Mesenteric fat pad (tissue), 1 donor: ENCODE measurements at regions not wholly inside any gene's neighbourhood (a gene's known extent, or its start where the extent isn't known, plus 50 kb on each side); places are given as distances from the start of the nearest gene placed in this dataset.

Source experiments
- DNase-seq: peaks from one replicate; pipeline ENCODE4 v3.0.0-alpha.2; 2020; ENCODE audit warnings: low spot score
- donor health status: DM: yes; HTN: yes; CAD: no.

DNA sequence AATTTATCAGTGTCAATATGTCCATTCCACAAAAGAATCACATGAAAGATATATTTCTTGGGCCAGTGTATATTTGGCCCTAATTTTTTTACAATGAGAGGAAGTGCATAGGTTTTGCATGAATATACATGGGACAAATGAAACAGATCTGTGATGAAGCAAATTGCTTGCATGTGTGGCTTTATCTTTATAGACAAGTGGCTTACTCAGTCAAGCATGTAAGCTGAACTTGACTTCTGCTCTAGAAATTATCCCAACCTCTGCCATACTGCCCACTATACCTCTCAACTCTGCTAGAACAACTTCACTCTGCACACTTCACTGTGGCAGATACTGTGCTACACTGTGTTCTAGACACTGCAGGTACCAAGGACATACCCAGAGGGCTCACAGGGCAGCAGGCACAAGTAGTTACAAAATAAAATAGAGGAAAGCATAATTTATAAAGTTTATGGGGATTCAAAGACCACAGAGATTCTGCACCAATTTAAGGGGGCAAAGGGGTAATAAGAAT lies 349.2 kb upstream of the HSF2 start:
- no peak for DNase-seq

DNA sequence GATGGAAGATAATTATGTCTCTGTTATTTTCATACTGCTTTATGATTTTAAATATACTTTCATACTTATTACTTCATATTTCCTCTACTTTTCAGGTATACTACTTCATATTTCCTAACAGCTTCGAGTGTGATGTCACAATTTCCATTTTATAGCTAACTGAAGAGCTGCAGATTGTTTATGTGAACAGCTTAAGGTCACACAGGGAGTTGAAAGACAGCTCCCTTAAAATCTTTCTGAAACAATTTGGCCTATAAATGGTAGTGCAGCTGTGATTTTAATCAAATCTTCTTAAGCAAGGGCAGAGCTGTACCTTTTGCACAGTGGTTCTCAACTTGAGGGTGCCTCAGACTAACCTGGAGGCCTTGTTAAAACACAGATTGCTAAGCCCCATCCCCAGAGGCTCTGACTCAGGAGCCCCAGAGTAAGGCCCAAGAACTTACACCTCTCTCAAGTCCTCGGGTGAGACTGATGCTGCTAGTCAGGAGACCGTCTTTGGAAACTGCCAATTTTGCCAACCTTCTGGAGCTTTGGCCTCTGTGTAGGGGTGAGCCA lies 347.0 kb upstream of the HSF2 start:
- DNase-seq: no peak

DNA sequence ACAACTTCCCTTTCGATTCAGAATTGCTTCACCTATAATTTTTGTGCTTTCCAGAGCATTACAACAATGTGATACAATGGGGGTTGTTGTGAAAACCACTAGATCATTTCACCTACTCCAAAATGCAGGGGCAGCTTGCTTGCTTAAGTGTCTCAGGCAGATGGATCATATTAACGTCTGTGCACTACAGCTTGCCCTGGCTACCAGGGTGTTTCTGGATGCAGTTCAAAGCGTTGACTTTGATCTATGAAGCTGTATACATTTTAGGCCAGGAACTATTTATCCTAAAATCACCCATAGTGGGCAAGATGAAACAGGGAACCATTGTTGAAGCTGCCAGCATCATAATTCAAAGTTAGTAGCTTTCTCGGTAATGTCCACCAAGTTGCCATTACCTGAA lies 339.5 kb upstream of the HSF2 start:
- DNase-seq: no peak

DNA sequence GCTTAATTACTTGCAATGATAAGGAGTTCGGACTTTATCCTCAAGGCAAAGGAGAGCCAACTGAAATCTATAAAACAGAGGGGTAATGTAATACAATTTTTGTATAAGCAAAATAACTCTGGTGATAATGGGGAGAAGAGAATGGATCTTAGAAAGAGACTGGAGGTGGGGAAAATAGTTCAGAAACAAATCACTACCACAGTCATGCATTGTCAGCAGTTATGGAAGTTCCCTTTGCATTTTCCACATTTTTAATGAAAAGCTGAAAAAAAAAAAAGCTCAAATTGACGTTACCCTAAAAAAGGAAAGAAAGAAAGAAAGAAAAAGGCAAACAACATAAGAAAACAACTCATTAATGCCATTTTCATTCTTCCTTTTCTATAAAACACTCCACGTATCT lies 337.6 kb upstream of the HSF2 start:
- no peak for DNase-seq

DNA sequence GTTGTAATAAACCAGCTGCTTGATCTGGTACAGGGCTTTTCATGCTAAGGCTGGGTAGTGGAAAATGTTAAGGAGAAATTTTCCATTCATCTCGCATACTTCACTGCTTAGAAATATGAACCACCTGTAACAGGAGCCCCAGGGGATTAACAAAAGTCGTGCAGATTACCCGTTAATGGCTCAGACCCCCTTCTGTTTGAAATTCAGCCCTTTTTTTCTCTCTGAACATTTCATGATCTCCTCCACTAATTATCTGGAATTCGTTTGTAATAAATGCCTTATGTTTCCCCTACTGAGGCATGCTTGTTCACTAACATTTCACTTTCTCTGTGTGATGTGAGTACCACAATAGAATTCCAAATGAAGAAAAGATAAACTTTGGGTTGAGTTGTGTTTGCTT lies 336.4 kb upstream of the HSF2 start:
- no peak for DNase-seq

DNA sequence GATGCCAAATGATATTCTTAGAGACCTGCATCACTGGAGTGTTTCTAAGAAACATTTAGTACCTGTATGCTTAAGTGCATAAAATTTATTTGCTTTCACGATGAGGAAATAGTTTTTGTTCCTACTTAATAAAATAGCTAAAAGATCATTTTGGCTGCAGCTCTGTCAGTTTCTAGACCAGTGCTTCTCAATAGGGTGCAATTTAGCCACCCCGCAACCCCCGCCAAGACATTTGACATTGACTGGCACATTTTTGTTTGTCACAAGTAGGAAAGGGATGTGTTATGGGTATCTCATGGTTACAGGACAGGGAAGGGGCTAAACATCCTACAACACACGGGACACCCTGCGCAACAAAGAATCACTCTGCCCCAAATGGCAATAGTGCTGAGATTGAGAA lies 335.7 kb upstream of the HSF2 start:
- DNase-seq: no peak

DNA sequence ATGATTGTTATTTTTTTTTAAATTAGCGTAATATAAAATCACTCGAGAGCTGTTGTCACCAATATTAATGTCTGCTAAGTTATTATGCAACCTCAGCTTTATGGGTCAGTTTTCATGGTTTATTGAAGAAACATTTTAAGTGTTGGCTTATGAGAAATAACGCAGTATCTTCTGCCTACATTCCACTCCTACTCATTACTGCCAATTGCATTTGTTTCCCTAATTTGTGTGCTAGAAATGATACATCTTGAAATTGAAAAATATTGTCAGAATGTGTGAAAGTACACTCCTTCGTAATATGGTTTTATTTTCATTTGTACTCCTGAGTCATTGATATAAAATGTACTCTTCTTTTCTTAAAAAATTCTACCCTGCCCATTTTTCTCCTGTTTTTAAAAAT lies 333.3 kb upstream of the HSF2 start:
- no peak for DNase-seq

DNA sequence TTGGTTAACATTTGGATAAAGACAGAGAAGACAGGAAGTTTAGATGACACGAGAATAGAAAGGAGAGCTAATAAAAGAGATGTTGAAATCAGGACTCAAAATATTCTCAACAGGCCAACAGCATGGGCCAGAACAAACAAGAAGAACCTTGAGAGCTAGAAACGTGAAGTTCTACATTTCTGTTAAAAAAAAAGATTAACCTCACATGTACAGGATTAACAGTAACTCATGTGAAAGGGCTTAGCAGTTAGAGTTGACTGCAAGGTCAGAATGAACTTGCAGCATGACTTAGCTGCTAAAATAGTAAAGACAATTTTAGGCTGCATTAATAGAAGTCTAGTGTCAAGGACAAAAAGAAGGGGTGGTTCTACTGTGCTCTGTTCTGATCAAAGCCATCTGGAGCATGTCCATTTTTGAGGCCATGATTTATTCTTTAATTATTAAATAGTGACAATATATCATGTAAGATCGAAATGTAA lies 331.1 kb upstream of the HSF2 start:
- DNase-seq: no peak

DNA sequence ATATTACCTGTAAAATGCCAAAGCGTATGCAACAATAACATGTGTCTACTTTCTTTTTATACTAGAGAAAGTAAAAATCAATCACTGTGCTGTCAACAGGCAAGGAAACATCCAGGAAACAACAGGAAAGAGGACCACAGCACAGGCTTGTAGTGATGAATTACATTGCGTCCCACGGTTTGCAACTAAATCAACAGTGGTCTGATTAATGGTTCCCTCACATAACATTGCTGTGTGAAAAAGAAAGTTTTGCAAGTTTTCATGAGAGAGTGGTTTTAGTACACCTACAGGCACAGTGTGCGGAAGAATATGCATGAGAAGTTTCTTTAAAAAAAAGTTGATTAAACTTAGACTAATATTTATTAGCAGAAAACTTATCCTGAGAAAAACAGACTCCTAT lies 329.5 kb upstream of the HSF2 start:
- no peak for DNase-seq

DNA sequence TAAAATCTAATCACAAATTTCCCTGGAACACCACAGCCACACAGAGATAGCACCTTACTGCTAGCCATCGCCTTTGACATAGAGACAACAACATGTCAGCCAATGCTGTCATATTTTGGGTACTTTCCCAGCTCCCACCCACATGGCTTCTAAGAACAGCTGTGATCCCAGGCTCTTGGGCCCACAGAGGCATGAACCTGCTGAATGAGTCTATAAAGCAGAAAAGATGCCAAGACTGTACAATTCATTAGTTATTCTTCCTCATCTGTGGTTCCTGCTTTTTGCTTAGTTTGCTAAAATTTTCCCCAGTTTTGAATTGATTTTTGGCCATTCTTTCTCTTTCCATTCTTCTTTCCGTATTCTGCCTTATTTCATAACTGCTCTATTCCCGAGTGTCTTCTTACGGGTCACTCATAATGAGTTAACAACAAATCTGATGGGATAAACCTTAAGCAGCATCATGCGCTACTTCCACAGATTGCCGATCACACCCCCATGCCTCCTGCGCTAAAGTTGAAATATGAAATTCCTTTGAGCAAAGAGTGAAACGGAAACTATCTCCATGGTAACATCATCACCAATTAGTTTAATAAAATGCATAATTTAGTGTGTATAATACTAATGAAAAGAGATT lies 327.3 kb upstream of the HSF2 start:
- DNase-seq: no peak

DNA sequence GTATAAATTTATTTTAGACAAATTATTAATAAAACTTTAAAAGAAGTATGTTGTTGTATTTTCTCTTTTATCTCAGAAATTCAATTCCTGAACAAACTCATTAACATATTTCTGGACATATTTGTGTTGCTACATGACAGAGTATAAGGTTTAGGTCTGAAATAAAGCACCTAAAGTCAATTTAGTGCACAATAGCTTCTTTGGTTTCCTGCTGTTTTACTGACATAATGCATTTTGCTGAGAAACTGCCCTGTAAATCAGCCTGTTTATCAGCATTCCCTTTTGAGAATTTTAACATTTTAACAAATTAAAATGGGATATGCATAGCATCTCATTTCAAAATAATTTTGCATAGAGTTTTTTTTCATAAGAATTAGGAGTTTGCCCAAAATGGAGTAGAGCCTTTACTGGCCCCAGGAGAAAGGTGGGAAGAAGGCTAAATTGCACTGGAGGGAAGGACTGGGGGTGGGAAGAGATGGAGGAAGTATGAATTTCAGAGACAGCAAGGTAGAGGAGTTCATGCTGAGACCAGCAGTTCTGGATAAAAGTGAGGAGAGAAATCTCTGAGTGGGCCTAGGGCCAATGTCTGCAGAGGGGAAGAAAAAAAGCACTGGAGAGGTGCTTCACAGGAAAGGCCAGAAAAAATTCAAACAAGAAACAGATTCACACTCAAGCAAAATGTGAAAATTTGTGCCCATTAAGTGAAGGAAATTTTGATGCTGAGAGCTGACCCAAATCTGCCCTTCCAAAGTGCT lies 324.2 kb upstream of the HSF2 start:
- DNase-seq: no peak

DNA sequence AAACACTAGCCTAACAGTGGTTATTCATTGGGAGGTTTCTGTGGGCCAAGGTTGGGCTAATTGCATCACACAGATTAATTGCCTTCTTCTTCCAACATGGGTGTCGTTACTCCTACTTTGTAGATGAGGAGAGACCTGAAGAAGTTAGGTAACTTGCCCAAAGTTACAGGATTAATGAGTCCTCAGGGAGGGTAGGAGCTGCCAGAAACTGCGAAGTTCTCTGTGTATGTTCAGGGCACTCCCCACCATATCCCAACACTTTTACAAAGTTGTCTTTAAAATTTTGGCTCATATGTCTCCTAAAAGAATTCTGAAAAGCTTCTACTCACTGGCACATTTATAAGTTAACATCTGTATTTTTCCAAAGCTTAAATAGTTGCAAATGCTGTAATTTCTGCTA lies 323.5 kb upstream of the HSF2 start:
- no peak for DNase-seq

DNA sequence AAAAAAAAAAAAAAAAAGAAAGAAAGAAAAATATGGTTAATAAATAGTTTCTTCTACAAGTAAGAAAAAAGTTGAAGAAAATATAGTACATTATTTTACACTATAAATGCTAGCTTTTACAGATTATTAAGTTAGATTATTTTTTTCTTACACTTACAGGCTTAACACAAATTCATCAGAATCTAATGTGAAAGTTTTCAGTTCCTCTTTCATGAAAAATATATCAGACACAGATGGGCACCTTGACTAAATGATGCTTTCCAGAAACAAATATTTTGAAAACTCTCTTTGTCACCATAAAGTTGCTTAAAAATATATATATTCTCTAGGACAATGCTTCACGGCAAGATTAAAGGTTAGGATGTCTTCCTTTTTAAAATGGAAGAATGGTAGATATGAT lies 321.8 kb upstream of the HSF2 start:
- no peak for DNase-seq

DNA sequence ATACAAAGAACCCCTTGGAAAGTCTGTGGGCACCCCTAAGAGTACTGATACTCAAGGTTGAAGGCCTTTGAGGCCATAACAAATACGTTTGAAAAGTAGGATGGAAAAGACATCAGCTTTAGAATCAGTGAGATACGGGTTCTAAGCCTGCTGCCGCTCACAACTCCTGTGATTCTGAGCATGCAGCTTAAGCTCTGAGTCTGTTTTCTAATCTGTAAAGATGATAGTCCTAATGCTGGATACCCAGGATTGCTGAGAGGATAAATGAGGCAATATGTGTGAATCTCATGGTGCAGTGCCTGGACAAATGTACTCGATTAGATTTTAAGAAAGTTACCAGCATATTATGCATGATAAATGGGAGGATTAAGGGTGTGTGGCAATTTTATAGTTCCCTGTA lies 321.0 kb upstream of the HSF2 start:
- no peak for DNase-seq

DNA sequence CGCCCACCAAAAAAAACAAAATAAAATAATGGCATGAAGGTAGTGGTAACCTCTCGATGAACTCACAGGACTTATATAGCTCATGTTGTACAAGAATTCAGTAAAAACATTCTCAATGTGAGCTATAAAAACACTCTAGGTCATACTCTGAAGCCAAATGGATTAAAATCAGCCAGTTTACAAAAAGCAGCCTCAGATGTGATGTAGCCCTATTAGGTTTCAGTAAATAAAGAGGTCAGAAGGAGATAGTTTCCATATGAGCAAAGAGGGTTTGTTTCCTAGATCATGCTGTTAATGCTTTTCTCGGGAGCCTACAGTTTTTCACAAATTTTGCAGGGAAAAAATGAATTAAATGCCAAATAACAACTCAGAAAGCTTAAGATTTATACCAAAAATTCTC lies 319.5 kb upstream of the HSF2 start:
- no peak for DNase-seq

DNA sequence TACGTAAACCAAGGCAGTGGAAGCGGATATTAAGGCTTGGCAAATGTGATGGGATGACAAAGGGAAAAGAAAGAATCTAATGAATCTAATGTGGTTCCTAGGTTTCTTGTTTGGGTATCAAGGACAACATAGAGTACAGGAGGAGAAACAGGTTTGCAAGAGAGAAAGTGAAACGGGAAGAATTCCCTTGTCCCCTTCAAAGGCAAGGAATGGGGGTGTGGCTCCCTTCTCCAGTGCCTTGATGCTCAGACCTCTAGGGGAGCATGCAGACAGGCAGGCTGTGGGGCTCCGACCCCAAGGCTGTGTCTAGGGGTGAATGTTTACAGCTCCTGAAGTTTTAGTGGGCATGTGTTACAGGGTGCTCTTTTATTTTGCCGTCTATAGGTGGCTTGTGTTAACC lies 317.5 kb upstream of the HSF2 start:
- DNase-seq: no peak

DNA sequence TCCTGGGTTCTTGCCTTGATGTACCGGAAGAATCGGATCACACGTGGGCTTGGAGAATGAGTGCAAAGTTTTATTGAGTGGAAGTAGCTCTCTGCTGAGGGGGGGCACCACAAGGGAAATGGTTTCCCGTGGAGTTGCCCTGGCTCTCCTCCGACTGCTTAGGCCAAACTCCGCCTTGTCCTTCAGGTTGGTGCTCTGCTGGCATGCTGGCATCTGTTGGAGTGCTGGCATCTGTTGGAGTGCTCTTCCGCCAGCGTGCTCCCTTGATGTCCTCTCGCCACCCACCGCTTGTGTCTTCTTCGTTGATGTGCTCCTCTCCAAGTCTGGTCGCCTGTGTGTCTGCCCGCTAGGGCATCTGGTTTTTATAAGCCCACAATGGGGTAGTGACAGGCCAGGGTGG lies 317.1 kb upstream of the HSF2 start:
- no peak for DNase-seq

DNA sequence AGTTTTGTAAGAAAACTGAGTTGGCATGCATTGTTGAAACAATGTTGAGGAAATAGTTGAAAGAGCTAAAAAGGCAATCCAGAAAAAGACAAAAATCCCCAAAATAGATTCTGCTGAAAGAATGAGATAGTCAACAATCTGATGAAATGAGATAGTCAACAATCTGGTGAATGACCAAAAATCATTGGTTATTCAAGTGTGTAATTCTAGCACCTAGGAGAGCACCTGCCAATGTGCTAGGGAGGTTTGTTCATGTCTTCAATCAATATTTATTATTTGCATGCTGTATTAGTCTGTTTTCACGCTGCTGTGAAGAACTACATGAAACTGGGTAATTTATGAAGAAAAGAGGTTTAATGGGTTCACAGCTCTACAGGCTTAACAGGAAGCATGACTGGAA lies 307.1 kb upstream of the HSF2 start:
- no peak for DNase-seq

DNA sequence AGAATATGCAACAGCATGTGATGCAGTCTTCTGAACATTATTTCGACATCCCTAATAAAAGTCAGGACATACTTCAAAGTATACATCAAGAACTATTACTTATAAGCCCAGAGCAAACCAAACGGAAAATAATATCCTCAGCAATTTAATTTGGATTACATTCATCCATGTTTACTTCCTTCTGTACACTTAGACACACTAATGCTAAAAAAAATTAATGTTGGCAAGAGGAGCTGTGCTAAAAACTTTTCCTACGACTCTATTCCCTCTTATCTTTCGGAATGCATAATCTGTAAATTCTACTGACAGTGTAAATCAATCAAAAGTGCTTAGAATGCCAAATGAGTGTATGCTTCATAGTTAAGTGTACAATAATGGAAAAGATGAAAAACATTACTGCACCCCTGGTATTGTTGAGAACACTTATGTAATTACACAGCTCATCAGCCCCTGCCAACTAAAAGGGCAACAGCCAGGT lies 301.2 kb upstream of the HSF2 start:
- no peak for DNase-seq

DNA sequence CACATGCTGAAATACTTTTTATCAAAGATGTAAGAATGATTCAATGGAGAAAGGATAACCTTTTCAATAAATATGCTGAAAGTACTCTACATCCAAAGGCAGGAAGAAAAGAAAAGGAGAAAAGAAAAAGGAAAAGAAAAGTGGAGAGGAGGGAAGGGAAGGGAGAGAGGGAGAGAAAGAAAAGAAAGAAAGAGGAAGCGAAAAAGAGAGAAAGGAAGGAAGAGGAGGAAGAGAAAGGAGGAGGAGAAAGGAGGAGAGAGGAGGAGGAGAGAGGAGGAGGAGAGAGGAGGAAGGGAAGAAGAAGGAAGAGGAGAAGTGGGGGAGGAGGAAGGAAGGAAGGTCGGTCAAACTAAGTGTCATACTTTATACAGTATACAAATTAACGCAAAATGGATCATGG lies 297.4 kb upstream of the HSF2 start:
- no peak for DNase-seq

DNA sequence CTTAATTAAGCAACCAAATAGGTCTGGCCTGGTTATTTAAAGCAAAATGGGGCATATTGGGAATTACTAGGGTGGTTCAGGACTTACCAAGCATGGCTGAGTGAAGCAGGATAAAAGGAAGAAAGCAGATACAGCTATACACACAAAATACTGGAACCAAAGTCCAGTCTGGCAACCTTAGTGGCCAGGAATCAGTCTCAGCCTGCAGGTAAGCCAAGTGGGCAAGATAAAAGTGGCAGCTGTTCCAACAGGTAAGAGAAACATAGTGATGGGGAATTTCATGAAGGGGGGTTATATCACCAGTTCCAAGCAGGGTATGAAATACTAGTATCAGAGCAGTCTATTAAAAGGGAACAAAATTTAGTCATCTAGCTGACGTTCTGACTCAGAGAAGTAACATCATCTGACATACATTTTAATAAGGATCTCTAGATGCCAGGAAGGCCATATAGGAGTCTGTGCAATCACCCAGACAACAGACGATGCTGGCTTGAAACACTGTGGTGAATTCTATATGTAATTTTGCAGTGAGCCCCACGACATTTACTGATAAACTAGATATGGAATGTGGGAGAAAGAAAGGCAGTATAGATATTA lies 292.1 kb upstream of the HSF2 start:
- no peak for DNase-seq

DNA sequence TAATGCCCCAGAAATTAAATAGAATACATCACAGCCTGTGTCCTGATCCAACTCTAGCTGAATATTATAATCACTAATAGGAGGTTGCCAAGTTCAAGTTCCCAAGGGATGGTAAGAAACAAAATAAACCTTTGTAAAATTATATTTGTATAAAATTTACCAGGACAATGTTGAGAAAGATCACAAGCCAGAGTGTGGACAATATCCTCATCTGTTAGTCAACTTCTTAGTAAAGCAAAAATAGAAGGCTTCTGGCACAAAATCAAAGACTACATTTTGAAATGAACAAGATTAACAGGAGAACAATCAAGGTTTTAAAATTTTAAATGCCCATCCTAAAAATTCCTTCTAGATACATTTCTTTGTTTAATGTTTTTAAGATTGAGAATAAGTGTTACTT lies 290.4 kb upstream of the HSF2 start:
- no peak for DNase-seq
